K562 (cell line): ENCODE measurements at regions not wholly inside any gene's neighbourhood (a gene's known extent, or its start where the extent isn't known, plus 50 kb on each side); places are given as distances from the start of the nearest gene placed in this dataset.

ENCODE experiments used
- ILF3 ChIP-seq: fragments of 450-650 bp; IDR thresholded peaks from 2 replicates; pipeline ENCODE4 v1.6.1; 2018; ENCODE audit warnings: antibody characterized with exemption, mild to moderate bottlenecking, moderate library complexity, borderline replicate concordance
- NFE2L1 ChIP-seq: fragments of 450-650 bp; IDR thresholded peaks from 2 replicates; pipeline ENCODE4 v1.6.1; 2016; ENCODE audit warnings: missing genetic modification characterization, low read depth, mild to moderate bottlenecking, missing compliant biosample characterization, moderate library complexity, borderline replicate concordance
- NR1H2 ChIP-seq: sonication (generic); formaldehyde crosslinking; IDR thresholded peaks from 2 replicates; pipeline ENCODE4 v1.4.0; 2020; ENCODE audit warnings: mild to moderate bottlenecking, missing genetic modification reagents
- NRF1 ChIP-seq, 2 experiments: fragments of 450-650 bp; IDR thresholded peaks in 1 of 2; conservative IDR thresholded peaks in 1 of 2; 2 replicates each; pipeline ENCODE4 v1.6.1; 2014; ENCODE audit warnings: mild to moderate bottlenecking in 2 of 2
- PHF8 ChIP-seq: fragments of 200-600 bp; sonication (generic); IDR thresholded peaks from 2 replicates; pipeline ENCODE4 v1.6.1; 2012; ENCODE audit warnings: mixed run types, mild to moderate bottlenecking, inconsistent platforms, low read length, moderate library complexity, borderline replicate concordance
- POLR2G ChIP-seq: fragments of 200-400 bp; formaldehyde crosslinking; IDR thresholded peaks from 2 replicates; pipeline ENCODE4 v1.6.1; 2017; ENCODE audit warnings: low read depth, mild to moderate bottlenecking, antibody characterized with exemption, low read length, moderate library complexity
- SMC3 ChIP-seq: conservative IDR thresholded peaks from 2 replicates; pipeline ENCODE4 v1.6.1; 2011; ENCODE audit warnings: low read depth, low read length, improper control_type of control experiment; ENCODE audit not compliant: insufficient read depth
- SP1 ChIP-seq: sonication (generic); formaldehyde crosslinking; IDR thresholded peaks from 2 replicates; pipeline ENCODE4 v1.8.1; 2022; ENCODE audit warnings: mild to moderate bottlenecking, missing genetic modification reagents
- ZBTB17 ChIP-seq: fragments of 450-650 bp; formaldehyde crosslinking; IDR thresholded peaks from 2 replicates; pipeline ENCODE4 v1.4.0; 2020; ENCODE audit warnings: mild to moderate bottlenecking
- ZNF561 ChIP-seq: fragments of 450-650 bp; formaldehyde crosslinking; conservative IDR thresholded peaks from 2 replicates; pipeline ENCODE4 v1.4.0; 2020; ENCODE audit warnings: mild to moderate bottlenecking, moderate library complexity
- TF ChIP-seq, protein P1 (sequence below), 3 experiments: IDR thresholded peaks in 2 of 3; conservative IDR thresholded peaks in 1 of 3; 2 replicates each; pipeline ENCODE4 v1.5.1; 2011 to 2012; ENCODE audit warnings: low read length in 3 of 3, mild to moderate bottlenecking in 3 of 3, control low read depth in 2 of 3, improper control_type of control experiment in 1 of 3, inconsistent platforms in 1 of 3, low read depth in 1 of 3, mixed read lengths in 1 of 3, moderate library complexity in 1 of 3; ENCODE audit not compliant: insufficient read depth in 2 of 3
- TF ChIP-seq, protein P2 (sequence below), 2 experiments: fragments of 450-650 bp; conservative IDR thresholded peaks; 2 replicates each; pipeline ENCODE4 v1.6.1; 2017; ENCODE audit warnings: mild to moderate bottlenecking in 2 of 2, moderate library complexity in 2 of 2
- TF ChIP-seq, protein P3 (sequence below): fragments of 450-650 bp; formaldehyde crosslinking; conservative IDR thresholded peaks from 2 replicates; pipeline ENCODE4 v1.4.0; 2022; ENCODE audit warnings: mild to moderate bottlenecking, missing genetic modification characterization

DNA sequence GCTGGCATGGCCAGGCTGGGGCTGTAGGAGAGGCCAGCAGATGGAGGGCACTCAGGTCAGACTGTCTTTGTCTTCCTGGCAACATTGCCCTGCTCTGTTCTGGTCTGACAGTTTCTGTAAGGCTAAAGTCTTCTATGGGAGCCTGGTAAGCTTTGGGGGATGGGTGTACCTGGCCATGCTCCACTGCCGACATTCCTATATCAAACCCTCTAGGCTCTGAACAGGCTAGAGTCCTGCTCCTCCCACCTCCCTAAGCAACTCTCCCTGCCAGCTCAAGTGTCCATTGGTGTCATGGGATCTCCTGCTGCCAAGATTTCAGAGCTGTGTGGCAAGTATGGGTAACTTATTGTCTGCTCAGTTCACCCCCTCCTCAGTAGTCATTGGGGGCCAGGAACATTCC, 163.5 kb upstream of the UGT8 start:
- TF ChIP-seq NFE2L1 (no peak), POLR2G (no peak), SMC3 (no peak), ZBTB17 (CRISPR knock-in tag) (no peak), ILF3 (no peak), PHF8 (no peak), NR1H2 (no peak), SP1 (no peak), ZNF561 (CRISPR knock-in tag) (no peak), NRF1 (conservative IDR thresholded peaks at IDR 0.05 in 1 of 2, IDR thresholded peaks at IDR 0.05 in 1 of 2) (no peak)
- TF ChIP-seq, protein P1, sequence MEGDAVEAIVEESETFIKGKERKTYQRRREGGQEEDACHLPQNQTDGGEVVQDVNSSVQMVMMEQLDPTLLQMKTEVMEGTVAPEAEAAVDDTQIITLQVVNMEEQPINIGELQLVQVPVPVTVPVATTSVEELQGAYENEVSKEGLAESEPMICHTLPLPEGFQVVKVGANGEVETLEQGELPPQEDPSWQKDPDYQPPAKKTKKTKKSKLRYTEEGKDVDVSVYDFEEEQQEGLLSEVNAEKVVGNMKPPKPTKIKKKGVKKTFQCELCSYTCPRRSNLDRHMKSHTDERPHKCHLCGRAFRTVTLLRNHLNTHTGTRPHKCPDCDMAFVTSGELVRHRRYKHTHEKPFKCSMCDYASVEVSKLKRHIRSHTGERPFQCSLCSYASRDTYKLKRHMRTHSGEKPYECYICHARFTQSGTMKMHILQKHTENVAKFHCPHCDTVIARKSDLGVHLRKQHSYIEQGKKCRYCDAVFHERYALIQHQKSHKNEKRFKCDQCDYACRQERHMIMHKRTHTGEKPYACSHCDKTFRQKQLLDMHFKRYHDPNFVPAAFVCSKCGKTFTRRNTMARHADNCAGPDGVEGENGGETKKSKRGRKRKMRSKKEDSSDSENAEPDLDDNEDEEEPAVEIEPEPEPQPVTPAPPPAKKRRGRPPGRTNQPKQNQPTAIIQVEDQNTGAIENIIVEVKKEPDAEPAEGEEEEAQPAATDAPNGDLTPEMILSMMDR (IDR thresholded peaks at IDR 0.05 in 2 of 3, conservative IDR thresholded peaks at IDR 0.05 in 1 of 3; ENCODE audit: insufficient read depth in 2 of 3, low read depth in 1 of 3, low read length in 3 of 3): no peak
- TF ChIP-seq, protein P2, sequence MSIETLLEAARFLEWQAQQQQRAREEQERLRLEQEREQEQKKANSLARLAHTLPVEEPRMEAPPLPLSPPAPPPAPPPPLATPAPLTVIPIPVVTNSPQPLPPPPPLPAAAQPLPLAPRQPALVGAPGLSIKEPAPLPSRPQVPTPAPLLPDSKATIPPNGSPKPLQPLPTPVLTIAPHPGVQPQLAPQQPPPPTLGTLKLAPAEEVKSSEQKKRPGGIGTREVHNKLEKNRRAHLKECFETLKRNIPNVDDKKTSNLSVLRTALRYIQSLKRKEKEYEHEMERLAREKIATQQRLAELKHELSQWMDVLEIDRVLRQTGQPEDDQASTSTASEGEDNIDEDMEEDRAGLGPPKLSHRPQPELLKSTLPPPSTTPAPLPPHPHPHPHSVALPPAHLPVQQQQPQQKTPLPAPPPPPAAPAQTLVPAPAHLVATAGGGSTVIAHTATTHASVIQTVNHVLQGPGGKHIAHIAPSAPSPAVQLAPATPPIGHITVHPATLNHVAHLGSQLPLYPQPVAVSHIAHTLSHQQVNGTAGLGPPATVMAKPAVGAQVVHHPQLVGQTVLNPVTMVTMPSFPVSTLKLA (conservative IDR thresholded peaks at IDR 0.05): no peak
- TF ChIP-seq, protein P3, sequence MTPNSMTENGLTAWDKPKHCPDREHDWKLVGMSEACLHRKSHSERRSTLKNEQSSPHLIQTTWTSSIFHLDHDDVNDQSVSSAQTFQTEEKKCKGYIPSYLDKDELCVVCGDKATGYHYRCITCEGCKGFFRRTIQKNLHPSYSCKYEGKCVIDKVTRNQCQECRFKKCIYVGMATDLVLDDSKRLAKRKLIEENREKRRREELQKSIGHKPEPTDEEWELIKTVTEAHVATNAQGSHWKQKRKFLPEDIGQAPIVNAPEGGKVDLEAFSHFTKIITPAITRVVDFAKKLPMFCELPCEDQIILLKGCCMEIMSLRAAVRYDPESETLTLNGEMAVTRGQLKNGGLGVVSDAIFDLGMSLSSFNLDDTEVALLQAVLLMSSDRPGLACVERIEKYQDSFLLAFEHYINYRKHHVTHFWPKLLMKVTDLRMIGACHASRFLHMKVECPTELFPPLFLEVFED (CRISPR knock-in tag): no peak
